ENCODE measurements at regions not wholly inside any gene's neighbourhood (a gene's known extent, or its start where the extent isn't known, plus 50 kb on each side); places are given as distances from the start of the nearest gene placed in this dataset.

DNA sequence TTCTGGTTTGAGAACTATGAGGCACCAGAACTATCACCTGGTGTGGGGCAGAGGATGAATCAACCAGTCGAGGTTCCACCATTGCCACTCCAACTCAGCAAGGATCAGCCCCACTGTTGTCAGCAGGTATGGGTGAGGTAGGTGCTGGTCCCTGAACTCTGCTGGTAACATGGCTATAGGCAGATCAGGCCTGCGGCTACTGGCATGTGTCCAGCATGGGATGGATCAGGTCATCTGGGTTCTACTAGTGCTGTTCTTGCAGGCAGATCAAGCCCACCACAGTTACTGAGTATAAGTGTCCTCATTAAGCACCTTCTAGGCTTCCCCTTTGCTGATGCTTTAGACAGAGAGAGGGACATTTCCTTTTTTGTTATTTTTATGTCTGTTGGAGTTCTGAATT lies 71.7 kb downstream of the GABRA6 start:
- ChIA-PET CTCF (no interaction called here), POLR2A (no interaction called here)
- Mint-ChIP-seq H3K4me3 (no peak overlapping the region), H3K4me1 (ENCODE audit: low read depth) (no peaks in the 10 kb centered on the region), H3K9me3 (peaks cover 8% of the 10 kb centered on the region), H3K27me3 (no peaks in the 10 kb centered on the region), H3K27ac (no peak overlapping the region), H3K36me3 (ENCODE audit: low read depth) (no peaks in the 10 kb centered on the region)
- Histone ChIP-seq H3K4me1 (ENCODE audit: insufficient read depth, low read length) (no peaks in the 10 kb centered on the region), H3K27me3 (ENCODE audit: control insufficient read depth in 1 of 2, insufficient read depth in 2 of 2, low read length in 2 of 2) (no peaks in the 10 kb centered on the region), H3K4me3 (ENCODE audit: low read length) (no peak overlapping the region), H3K27ac (ENCODE audit: low read depth in 1 of 2, low read length in 2 of 2) (no peak overlapping the region), H3K36me3 (ENCODE audit: insufficient read depth, low read length) (no peaks in the 10 kb centered on the region), H3K9me3 (ENCODE audit: control insufficient read depth in 1 of 2, insufficient read depth in 1 of 2, low read length in 2 of 2) (no peaks in the 10 kb centered on the region)
- TF ChIP-seq, protein P1, sequence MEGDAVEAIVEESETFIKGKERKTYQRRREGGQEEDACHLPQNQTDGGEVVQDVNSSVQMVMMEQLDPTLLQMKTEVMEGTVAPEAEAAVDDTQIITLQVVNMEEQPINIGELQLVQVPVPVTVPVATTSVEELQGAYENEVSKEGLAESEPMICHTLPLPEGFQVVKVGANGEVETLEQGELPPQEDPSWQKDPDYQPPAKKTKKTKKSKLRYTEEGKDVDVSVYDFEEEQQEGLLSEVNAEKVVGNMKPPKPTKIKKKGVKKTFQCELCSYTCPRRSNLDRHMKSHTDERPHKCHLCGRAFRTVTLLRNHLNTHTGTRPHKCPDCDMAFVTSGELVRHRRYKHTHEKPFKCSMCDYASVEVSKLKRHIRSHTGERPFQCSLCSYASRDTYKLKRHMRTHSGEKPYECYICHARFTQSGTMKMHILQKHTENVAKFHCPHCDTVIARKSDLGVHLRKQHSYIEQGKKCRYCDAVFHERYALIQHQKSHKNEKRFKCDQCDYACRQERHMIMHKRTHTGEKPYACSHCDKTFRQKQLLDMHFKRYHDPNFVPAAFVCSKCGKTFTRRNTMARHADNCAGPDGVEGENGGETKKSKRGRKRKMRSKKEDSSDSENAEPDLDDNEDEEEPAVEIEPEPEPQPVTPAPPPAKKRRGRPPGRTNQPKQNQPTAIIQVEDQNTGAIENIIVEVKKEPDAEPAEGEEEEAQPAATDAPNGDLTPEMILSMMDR (IDR thresholded peaks at IDR 0.05), result no peak
- ATAC-seq (ENCODE audit: poor library complexity) (no peak), DNase-seq (no peak)
- intact Hi-C loops (cut with DNase I, micrococcal nuclease), result no loop called here

DNA sequence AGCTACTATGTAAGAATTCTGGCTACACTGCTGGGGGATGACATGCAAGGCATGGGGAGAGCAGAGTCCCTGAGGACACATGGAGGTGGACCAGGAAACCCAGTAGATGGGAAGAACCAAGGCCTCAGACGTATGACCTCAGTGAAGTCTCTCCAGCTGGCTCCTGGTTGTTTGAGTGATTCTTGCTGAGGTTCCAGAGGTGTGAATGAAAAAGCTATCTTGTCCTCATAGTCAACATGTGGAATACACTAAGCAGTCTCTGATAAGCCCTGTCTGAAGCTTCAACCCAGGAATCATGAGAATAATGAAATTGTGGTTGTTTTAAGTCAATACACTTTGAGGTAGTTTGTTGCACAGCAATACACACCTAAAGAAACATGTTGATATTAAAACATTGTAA lies 78.0 kb downstream of the GABRA6 start:
- Histone ChIP-seq H3K4me1 (ENCODE audit: insufficient read depth, low read length) (no peaks in the 10 kb centered on the region), H3K36me3 (ENCODE audit: insufficient read depth, low read length) (no peaks in the 10 kb centered on the region), H3K9me3 (ENCODE audit: control insufficient read depth in 1 of 2, insufficient read depth in 1 of 2, low read length in 2 of 2) (no peaks in the 10 kb centered on the region), H3K27ac (ENCODE audit: low read depth in 1 of 2, low read length in 2 of 2) (no peak overlapping the region), H3K4me3 (ENCODE audit: low read length) (no peak overlapping the region), H3K27me3 (ENCODE audit: control insufficient read depth in 1 of 2, insufficient read depth in 2 of 2, low read length in 2 of 2) (no peaks in the 10 kb centered on the region)
- CTCF ChIA-PET, result no interaction called here
- POLR2A ChIA-PET, result no interaction called here
- intact Hi-C loops (cut with DNase I, micrococcal nuclease), result no loop called here
- H3K27ac Mint-ChIP-seq, result no peak overlapping the region
- DNase-seq, result no peak
- TF ChIP-seq, protein P1 (IDR thresholded peaks at IDR 0.05), result no peak
- no peak overlapping the region for H3K4me3 Mint-ChIP-seq
- no peaks in the 10 kb centered on the region for H3K4me1 Mint-ChIP-seq (ENCODE audit: low read depth)
- ATAC-seq (ENCODE audit: poor library complexity), result no peak
- H3K27me3 Mint-ChIP-seq, result no peaks in the 10 kb centered on the region
- peaks cover 5% of the 10 kb centered on the region for H3K9me3 Mint-ChIP-seq
- no peaks in the 10 kb centered on the region for H3K36me3 Mint-ChIP-seq (ENCODE audit: low read depth)

DNA sequence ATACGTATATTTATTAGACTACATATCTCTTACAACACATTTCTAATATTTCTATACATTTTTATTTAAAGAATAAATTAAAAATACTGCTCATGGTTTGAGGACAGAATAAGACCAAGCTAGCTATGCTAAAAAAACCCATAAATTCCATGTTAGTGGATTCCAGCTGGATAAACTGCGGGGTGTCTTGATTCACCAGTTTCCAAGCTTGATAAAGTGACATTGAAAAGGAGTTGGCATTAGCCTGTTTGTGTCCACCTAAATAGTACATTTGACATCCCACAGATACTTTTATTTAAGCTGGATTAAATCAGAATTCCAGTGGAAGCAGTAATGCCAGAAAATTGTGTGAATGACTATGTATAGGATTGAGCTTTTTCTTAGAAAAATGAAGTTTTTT lies 80.1 kb downstream of the GABRA6 start:
- no peaks in the 10 kb centered on the region for H3K4me1 ChIP-seq (ENCODE audit: insufficient read depth, low read length)
- ChIA-PET POLR2A (no interaction called here), CTCF (interaction anchor here (1.2 kb wide), 1 partner anchor 10 kb away, joined by 3 read pairs; no protein-coding TSS in a partner anchor)
- no peaks in the 10 kb centered on the region for H3K9me3 ChIP-seq (ENCODE audit: control insufficient read depth in 1 of 2, insufficient read depth in 1 of 2, low read length in 2 of 2)
- Mint-ChIP-seq H3K4me1 (ENCODE audit: low read depth) (no peaks in the 10 kb centered on the region), H3K27me3 (no peaks in the 10 kb centered on the region), H3K9me3 (peaks cover 5% of the 10 kb centered on the region), H3K27ac (no peak overlapping the region), H3K4me3 (no peak overlapping the region), H3K36me3 (ENCODE audit: low read depth) (no peaks in the 10 kb centered on the region)
- intact Hi-C loops (cut with DNase I, micrococcal nuclease), result no loop called here
- H3K27me3 ChIP-seq (ENCODE audit: control insufficient read depth in 1 of 2, insufficient read depth in 2 of 2, low read length in 2 of 2), result no peaks in the 10 kb centered on the region
- TF ChIP-seq, protein P1 (IDR thresholded peaks at IDR 0.05), result no peak
- H3K4me3 ChIP-seq (ENCODE audit: low read length), result no peak overlapping the region
- DNase-seq, result no peak
- H3K27ac ChIP-seq (ENCODE audit: low read depth in 1 of 2, low read length in 2 of 2), result no peak overlapping the region
- no peak for ATAC-seq (ENCODE audit: poor library complexity)
- no peaks in the 10 kb centered on the region for H3K36me3 ChIP-seq (ENCODE audit: insufficient read depth, low read length)

All from CD4-positive, alpha-beta T cell (primary cell).